HepG2 (cell line): ENCODE measurements at regions not wholly inside any gene's neighbourhood (a gene's known extent, or its start where the extent isn't known, plus 50 kb on each side); places are given as distances from the start of the nearest gene placed in this dataset.

Experiments used
- BHLHE40 ChIP-seq: IDR thresholded peaks from 2 replicates; pipeline ENCODE4 v1.6.1; 2011; ENCODE audit warnings: low read length, improper control_type of control experiment
- CBX1 ChIP-seq: IDR thresholded peaks from one replicate; pipeline ENCODE4 v1.6.1; 2016; ENCODE audit warnings: antibody characterized with exemption, low read depth
- CENPBD1 ChIP-seq: sonication (generic); formaldehyde crosslinking; IDR thresholded peaks from 2 replicates; pipeline ENCODE4 v1.8.0; 2022; ENCODE audit warnings: missing genetic modification reagents, low read depth, mild to moderate bottlenecking, borderline replicate concordance
- GRHL1 ChIP-seq: sonication (generic); formaldehyde crosslinking; conservative IDR thresholded peaks from 2 replicates; pipeline ENCODE4 v1.8.0; 2022; ENCODE audit warnings: missing genetic modification reagents
- GZF1 ChIP-seq: sonication (generic); formaldehyde crosslinking; IDR thresholded peaks from 2 replicates; pipeline ENCODE4 v1.5.1; 2020; ENCODE audit warnings: mild to moderate bottlenecking, missing genetic modification reagents
- HDAC2 ChIP-seq: sonication (generic); formaldehyde crosslinking; IDR thresholded peaks from 2 replicates; pipeline ENCODE4 v1.4.0; 2020; ENCODE audit warnings: missing genetic modification reagents
- HOXD1 ChIP-seq: sonication (generic); formaldehyde crosslinking; IDR thresholded peaks from 2 replicates; pipeline ENCODE4 v1.5.0; 2020; ENCODE audit warnings: missing genetic modification reagents
- MIXL1 ChIP-seq: IDR thresholded peaks from 2 replicates; pipeline ENCODE4 v1.6.1; 2016
- NFRKB ChIP-seq: fragments of 450-650 bp; IDR thresholded peaks from 2 replicates; pipeline ENCODE4 v1.6.1; 2017
- NR2F1 ChIP-seq, 2 experiments: fragments of 450-650 bp in 1 of 2; formaldehyde crosslinking in 1 of 2; IDR thresholded peaks; 2 replicates each; pipeline versions ENCODE4 v1.5.0 to v1.6.1; 2016 to 2020; ENCODE audit warnings: mild to moderate bottlenecking in 1 of 2, missing compliant biosample characterization in 1 of 2, missing genetic modification reagents in 1 of 2, moderate library complexity in 1 of 2
- PHB2 ChIP-seq: fragments of 450-650 bp; IDR thresholded peaks from 2 replicates; pipeline ENCODE4 v1.6.1; 2018; ENCODE audit not compliant: partially characterized antibody
- RERE ChIP-seq: IDR thresholded peaks from 2 replicates; pipeline ENCODE4 v1.6.1; 2016; ENCODE audit warnings: low read depth, missing genetic modification reagents, missing compliant biosample characterization
- ZGPAT ChIP-seq: IDR thresholded peaks from 2 replicates; pipeline ENCODE4 v1.6.1; 2016; ENCODE audit warnings: mild to moderate bottlenecking
- ZMAT3 ChIP-seq: sonication (generic); formaldehyde crosslinking; conservative IDR thresholded peaks from 2 replicates; pipeline ENCODE4 v1.7.0; 2021; ENCODE audit warnings: missing genetic modification reagents
- ZNF205 ChIP-seq: IDR thresholded peaks from 2 replicates; pipeline ENCODE4 v1.6.1; 2018; ENCODE audit warnings: missing biosample characterization, missing genetic modification reagents
- ZNF335 ChIP-seq: sonication (generic); formaldehyde crosslinking; IDR thresholded peaks from 2 replicates; pipeline ENCODE4 v1.4.0; 2020; ENCODE audit warnings: missing genetic modification reagents
- ZNF580 ChIP-seq: IDR thresholded peaks from 2 replicates; pipeline ENCODE4 v1.6.1; 2016; ENCODE audit warnings: low read depth, borderline replicate concordance
- ZNF691 ChIP-seq: sonication (generic); formaldehyde crosslinking; IDR thresholded peaks from 2 replicates; pipeline ENCODE4 v1.4.0; 2020; ENCODE audit warnings: missing genetic modification reagents, low read depth, mild to moderate bottlenecking, borderline replicate concordance
- ZNF747 ChIP-seq: sonication (generic); formaldehyde crosslinking; IDR thresholded peaks from 2 replicates; pipeline ENCODE4 v1.8.1; 2023; ENCODE audit warnings: missing genetic modification reagents, mild to moderate bottlenecking, borderline replicate concordance
- ZSCAN12 ChIP-seq: sonication (generic); formaldehyde crosslinking; IDR thresholded peaks from 2 replicates; pipeline ENCODE4 v1.9.0; 2021; ENCODE audit warnings: mild to moderate bottlenecking, missing genetic modification reagents

- TF ChIP-seq ZNF580 (CRISPR knock-in tag) (peak; percentile 85; the same call in 1 of the 2 replicates), ZMAT3 (peak; percentile 89; the same call in 1 of the 2 replicates), CENPBD1 (no peak), NR2F1 (CRISPR knock-in tag; IDR thresholded peaks at IDR 0.05) (0 out of 4 replicates have a peak, but pooled peaks of 1 of the 2 experiments have one; percentile 8), ZSCAN12 (CRISPR knock-in tag) (no peak), MIXL1 (CRISPR knock-in tag) (peak; percentile 83), ZNF691 (peak; percentile 89), NFRKB (no peak), HOXD1 (CRISPR knock-in tag) (no peak), RERE (CRISPR knock-in tag) (no peak), PHB2 (no peak), GRHL1 (no peak), ZNF335 (0 out of 2 replicates have a peak, but pooled peaks have one; percentile 46), HDAC2 (CRISPR knock-in tag) (peak; percentile 90; the same call in 1 of the 2 replicates), CBX1 (peak; percentile 49), BHLHE40 (peak; percentile 26; the same call in 1 of the 2 replicates), ZGPAT (peak; percentile 70), ZNF205 (no peak), GZF1 (CRISPR knock-in tag) (no peak), ZNF747 (CRISPR knock-in tag) (peak; percentile 60; the same call in 1 of the 2 replicates)
Measured at GRCh38 chr2:106332054-106332453, 136.2 kb downstream of the RGPD3 start (continued).
